H1 (cell line): ENCODE measurements at regions not wholly inside any gene's neighbourhood (a gene's known extent, or its start where the extent isn't known, plus 50 kb on each side); places are given as distances from the start of the nearest gene placed in this dataset. TPM values are rescaled to one million over a fixed set of nuclear protein-coding genes. Genes with fewer than 3 reads are reported as not detected.
"Not testable (repeated sequence)": the region's sequence is repeated elsewhere in the genome, so short reads cannot be mapped to it uniquely, and the experiment has no call there.

Source experiments
- CTCF ChIA-PET: fragments of 300-600 bp; sonication (Branson Sonifier 250); formaldehyde crosslinking; loops from one replicate; lab custom pipeline; 2021; ENCODE audit not compliant: partially characterized antibody; lab: Charles Lee
- POLR2A ChIA-PET: fragments of 300-600 bp; sonication (Branson Sonifier 250); formaldehyde crosslinking; loops from one replicate; lab custom pipeline; 2021; ENCODE audit warnings: inconsistent platforms; ENCODE audit not compliant: partially characterized antibody; lab: Charles Lee
- DNase-seq, 2 experiments: peaks; one replicate each; pipeline versions ENCODE4 v3.0.0 to v3.0.0-alpha.2; 2010 to 2022; ENCODE audit warnings: low spot score in 2 of 2, low read depth in 1 of 2, mixed read lengths in 1 of 2
- FAIRE-seq: peaks from 2 replicates; lab custom pipeline; 2011; peaks lifted over from hg19 to GRCh38; lab: Jason Lieb, UNC
- H2AFZ ChIP-seq: 2 replicates; pipeline ENCODE4 v1.8.1; 2012; ENCODE audit warnings: low read length, inconsistent platforms
- H2AK5ac ChIP-seq: 2 replicates; pipeline ENCODE4 v1.6.1; 2013; ENCODE audit warnings: low read depth, low read length
- H2BK120ac ChIP-seq: replicated peaks from 2 replicates; pipeline ENCODE3; 2013; ENCODE audit warnings: low read depth, low read length, inconsistent platforms
- H2BK12ac ChIP-seq: 2 replicates; pipeline ENCODE4 v1.6.1; 2013; ENCODE audit warnings: low read depth, low read length
- H2BK15ac ChIP-seq: 2 replicates; pipeline ENCODE4 v1.6.1; 2013; ENCODE audit warnings: low read length
- H2BK20ac ChIP-seq: 2 replicates; pipeline ENCODE4 v1.6.1; 2013; ENCODE audit warnings: low read length
- H2BK5ac ChIP-seq: 2 replicates; pipeline ENCODE4 v1.6.1; 2013; ENCODE audit warnings: low read depth, low read length
- H3K14ac ChIP-seq: 2 replicates; pipeline ENCODE4 v1.6.1; 2013; ENCODE audit warnings: inconsistent platforms; ENCODE audit not compliant: insufficient read length
- H3K18ac ChIP-seq: 2 replicates; pipeline ENCODE4 v1.6.1; 2013; ENCODE audit warnings: low read length; ENCODE audit errors: extremely low read depth
- H3K23ac ChIP-seq: 2 replicates; pipeline ENCODE4 v1.6.1; 2013; ENCODE audit warnings: inconsistent platforms; ENCODE audit not compliant: insufficient read length
- H3K23me2 ChIP-seq: 2 replicates; pipeline ENCODE4 v1.6.1; 2013; ENCODE audit warnings: low read depth, low read length
- H3K27ac ChIP-seq: 2 replicates; pipeline ENCODE4 v1.6.1; 2011; ENCODE audit warnings: low read depth, low read length, inconsistent platforms
- H3K27me3 ChIP-seq, 4 experiments: replicated peaks in 1 of 4; 1 replicate in 1 of 4; 2 replicates in 3 of 4; pipeline versions ENCODE4 v1.6.1 to v1.8.1; 2011 to 2013; ENCODE audit warnings: low read length in 3 of 4, mild to moderate bottlenecking in 3 of 4, inconsistent platforms in 2 of 4, mixed read lengths in 2 of 4, moderate library complexity in 1 of 4; ENCODE audit not compliant: control insufficient read depth in 3 of 4, insufficient read depth in 3 of 4; ENCODE audit errors: extremely low read depth in 1 of 4
- H3K36me3 ChIP-seq, 4 experiments: 2 replicates each; pipeline versions ENCODE4 v1.6.1 to v1.8.1; 2011 to 2013; ENCODE audit warnings: mild to moderate bottlenecking in 4 of 4, low read length in 3 of 4, moderate library complexity in 2 of 4, control low read depth in 1 of 4, inconsistent platforms in 1 of 4; ENCODE audit not compliant: insufficient read depth in 4 of 4, control insufficient read depth in 2 of 4
- H3K4ac ChIP-seq: replicated peaks from 2 replicates; pipeline ENCODE3; 2013; ENCODE audit warnings: low read length, low read depth, mixed read lengths, inconsistent platforms; ENCODE audit not compliant: insufficient read length
- H3K4me1 ChIP-seq, 4 experiments: replicated peaks in 1 of 4; 1 replicate in 1 of 4; 2 replicates in 3 of 4; pipeline versions ENCODE4 v1.6.1 to v1.8.1; 2011 to 2013; ENCODE audit warnings: low read length in 3 of 4, inconsistent platforms in 2 of 4, mixed read lengths in 1 of 4; ENCODE audit not compliant: insufficient read depth in 4 of 4, control insufficient read depth in 3 of 4
- H3K4me2 ChIP-seq, 2 experiments: 2 replicates each; pipeline versions ENCODE4 v1.6.1 to v1.8.1; 2011 to 2013; ENCODE audit warnings: low read depth in 2 of 2, low read length in 2 of 2, control low read depth in 1 of 2, inconsistent platforms in 1 of 2, mild to moderate bottlenecking in 1 of 2; ENCODE audit not compliant: insufficient read depth in 1 of 2
- H3K4me3 ChIP-seq, 4 experiments: fragments of 200-600, 300-600 bp in 1 of 4; sonication (generic), shearing (Covaris generic), sonication (Bioruptor Twin) in 1 of 4; 2 replicates each; pipeline versions ENCODE4 v1.5.1 to v1.8.1; 2011 to 2016; ENCODE audit warnings: low read length in 4 of 4, low read depth in 3 of 4, control low read depth in 2 of 4, inconsistent platforms in 2 of 4, mild to moderate bottlenecking in 2 of 4, mixed read lengths in 1 of 4, moderate library complexity in 1 of 4; ENCODE audit not compliant: insufficient read depth in 2 of 4; ENCODE audit errors: extremely low read depth in 1 of 4
- H3K56ac ChIP-seq: replicated peaks from 2 replicates; pipeline ENCODE3; 2013; ENCODE audit warnings: low read depth, mild to moderate bottlenecking, mixed read lengths, low read length, inconsistent platforms; ENCODE audit not compliant: insufficient read length
- H3K79me1 ChIP-seq: 2 replicates; pipeline ENCODE4 v1.6.1; 2013; ENCODE audit warnings: low read depth, low read length, control low read depth
- H3K79me2 ChIP-seq, 2 experiments: 2 replicates each; pipeline versions ENCODE4 v1.6.1 to v1.8.1; 2012 to 2013; ENCODE audit warnings: low read length in 2 of 2, mild to moderate bottlenecking in 2 of 2, inconsistent platforms in 1 of 2; ENCODE audit not compliant: insufficient read depth in 2 of 2, control insufficient read depth in 1 of 2
- H3K9ac ChIP-seq, 4 experiments: replicated peaks in 1 of 4; 1 replicate in 1 of 4; 2 replicates in 3 of 4; pipeline versions ENCODE4 v1.6.1 to v1.8.1; 2011 to 2013; ENCODE audit warnings: low read depth in 3 of 4, low read length in 3 of 4, control low read depth in 2 of 4, mild to moderate bottlenecking in 2 of 4, moderate library complexity in 2 of 4, inconsistent platforms in 1 of 4; ENCODE audit errors: extremely low read depth in 1 of 4
- H3K9me3 ChIP-seq, 2 experiments: 2 replicates each; pipeline versions ENCODE4 v1.6.1 to v1.8.1; 2012 to 2013; ENCODE audit warnings: mild to moderate bottlenecking in 2 of 2, moderate library complexity in 2 of 2, control low read depth in 1 of 2, inconsistent platforms in 1 of 2, low read depth in 1 of 2, low read length in 1 of 2, mixed read lengths in 1 of 2; ENCODE audit not compliant: insufficient read depth in 2 of 2
- H4K20me1 ChIP-seq, 2 experiments: replicated peaks in 1 of 2; 2 replicates each; pipeline versions ENCODE3 to v1.8.1; 2011 to 2013; ENCODE audit warnings: inconsistent platforms in 2 of 2, low read length in 2 of 2, mild to moderate bottlenecking in 1 of 2; ENCODE audit not compliant: insufficient read depth in 2 of 2, control insufficient read depth in 1 of 2
- H4K5ac ChIP-seq: 2 replicates; pipeline ENCODE4 v1.6.1; 2013; ENCODE audit warnings: low read length, low read depth, mixed read lengths, inconsistent platforms; ENCODE audit not compliant: insufficient read length
- H4K8ac ChIP-seq: 2 replicates; pipeline ENCODE4 v1.8.0; 2013; ENCODE audit warnings: mild to moderate bottlenecking, moderate library complexity, low read length, inconsistent platforms; ENCODE audit not compliant: insufficient read depth; ENCODE audit errors: extremely low read depth
- H4K91ac ChIP-seq: replicated peaks from 2 replicates; pipeline ENCODE3; 2013; ENCODE audit warnings: low read length, mixed read lengths, inconsistent platforms; ENCODE audit not compliant: insufficient read length
- whole genome bisulfite sequencing, 2 experiments: shearing (Covaris generic) in 1 of 2; methylation state at CpG; one replicate each; pipeline versions ENCODE4 v1.1.6 to v1.1.7; 2013 to 2015; ENCODE audit warnings: low lambda C conversion rate in 2 of 2, mixed read lengths in 2 of 2, inconsistent platforms in 1 of 2, low coverage in 1 of 2, missing lambda C conversion rate in 1 of 2; ENCODE audit not compliant: insufficient replicate concordance in 2 of 2, insufficient coverage in 1 of 2, insufficient read length in 1 of 2; ENCODE audit errors: extremely low coverage in 1 of 2, missing lambda C conversion rate in 1 of 2; 5-methylcytosine and 5-hydroxymethylcytosine counted together
- microRNA-seq, 2 experiments: library from miRNA; unstranded; fragments of <30 nt; microRNA quantifications; one replicate each; pipeline versions ENCODE4 to v1.2.0, GENCODE V29; 2016 to 2020; ENCODE audit warnings: borderline microRNAs expressed in 2 of 2, borderline number of aligned reads in 2 of 2, borderline replicate concordance in 1 of 2
- small RNA-seq: library from polyadenylated mRNA; stranded (forward); fragments of <200 nt; extraction: miRNeasy Mini kit (QIAGEN cat#:217004); gene quantifications from one replicate; pipeline ENCODE3, GENCODE V24; 2013; ENCODE audit not compliant: insufficient read depth

GRCh38 chr21:8260065-8260627, 2261.2 kb upstream of the TPTE start:
- H3K4me3 ChIP-seq, H4K91ac ChIP-seq, H3K79me2 ChIP-seq, H2AFZ ChIP-seq, DNase-seq, H2AK5ac ChIP-seq, H2BK12ac ChIP-seq, POLR2A ChIA-PET, H2BK20ac ChIP-seq, H3K14ac ChIP-seq, H3K9ac ChIP-seq, FAIRE-seq, H3K23ac ChIP-seq, H3K56ac ChIP-seq, H3K27me3 ChIP-seq, H3K27ac ChIP-seq, H3K36me3 ChIP-seq, H3K79me1 ChIP-seq, H4K8ac ChIP-seq, H3K9me3 ChIP-seq, H4K20me1 ChIP-seq, H3K4me2 ChIP-seq, H3K4me1 ChIP-seq, H3K4ac ChIP-seq, CTCF ChIA-PET, H2BK5ac ChIP-seq, H4K5ac ChIP-seq, H2BK15ac ChIP-seq, H3K18ac ChIP-seq, H2BK120ac ChIP-seq, H3K23me2 ChIP-seq: not testable (repeated sequence)
- no CpG with 5 or more reads among the region's 66 CpGs for WGBS, 2 experiments

Small RNA genes lying in the stretch of these regions (microRNA-seq; reads per million reads assigned to microRNA genes)
- gene MIR3648-1 (0 reads per million in 2 experiments), gene MIR3687-1 (0 reads per million in 2 experiments), gene MIR6724-1 (0 reads per million in 2 experiments), gene MIR6724-2 (0 reads per million in 2 experiments)

Small RNA genes lying in the stretch of these regions (small RNA-seq; reads per million reads assigned to genes)
- gene MIR3648-1, result not detected
- not detected for gene MIR3687-1
- gene MIR6724-1, result not detected
- gene MIR6724-2, result not detected
- not detected for gene RF01518
- not detected for gene RNA5-8SN2
